Stomach (tissue), 4 donors: ENCODE measurements at regions not wholly inside any gene's neighbourhood (a gene's known extent, or its start where the extent isn't known, plus 50 kb on each side); places are given as distances from the start of the nearest gene placed in this dataset.

Source experiments
- CTCF ChIP-seq, 7 experiments: fragments of 450-650 bp in 4 of 7; fragments of 200-600 bp in 3 of 7; sonication (generic) in 3 of 7; IDR thresholded peaks; one replicate each; pipeline ENCODE4 v1.5.1; 2016 to 2019; ENCODE audit warnings: antibody characterized with exemption in 7 of 7, control low read depth in 2 of 7, mild to moderate bottlenecking in 1 of 7
- POLR2A ChIP-seq, 4 donors: fragments of 450-650 bp; IDR thresholded peaks; one replicate each; pipeline ENCODE4 v1.6.1; 2016; ENCODE audit warnings: antibody characterized with exemption in 4 of 4, control low read depth in 2 of 4, mild to moderate bottlenecking in 1 of 4, moderate library complexity in 1 of 4
- POLR2AphosphoS5 ChIP-seq, 3 donors: sonication (generic); formaldehyde crosslinking; IDR thresholded peaks; one replicate each; pipeline ENCODE4 v1.6.1; 2016; ENCODE audit warnings: antibody characterized with exemption in 3 of 3

GRCh38 chr5:159750226-159750625 lies 166.1 kb upstream of the ADRA1B start:
- TF ChIP-seq CTCF (IDR thresholded peaks at IDR 0.05) (no peak), POLR2A (IDR thresholded peaks at IDR 0.05) (no peak), POLR2AphosphoS5 (IDR thresholded peaks at IDR 0.05) (no peak)
